ENCODE measurements at regions not wholly inside any gene's neighbourhood (a gene's known extent, or its start where the extent isn't known, plus 50 kb on each side); places are given as distances from the start of the nearest gene placed in this dataset.

- TF ChIP-seq, protein P1, sequence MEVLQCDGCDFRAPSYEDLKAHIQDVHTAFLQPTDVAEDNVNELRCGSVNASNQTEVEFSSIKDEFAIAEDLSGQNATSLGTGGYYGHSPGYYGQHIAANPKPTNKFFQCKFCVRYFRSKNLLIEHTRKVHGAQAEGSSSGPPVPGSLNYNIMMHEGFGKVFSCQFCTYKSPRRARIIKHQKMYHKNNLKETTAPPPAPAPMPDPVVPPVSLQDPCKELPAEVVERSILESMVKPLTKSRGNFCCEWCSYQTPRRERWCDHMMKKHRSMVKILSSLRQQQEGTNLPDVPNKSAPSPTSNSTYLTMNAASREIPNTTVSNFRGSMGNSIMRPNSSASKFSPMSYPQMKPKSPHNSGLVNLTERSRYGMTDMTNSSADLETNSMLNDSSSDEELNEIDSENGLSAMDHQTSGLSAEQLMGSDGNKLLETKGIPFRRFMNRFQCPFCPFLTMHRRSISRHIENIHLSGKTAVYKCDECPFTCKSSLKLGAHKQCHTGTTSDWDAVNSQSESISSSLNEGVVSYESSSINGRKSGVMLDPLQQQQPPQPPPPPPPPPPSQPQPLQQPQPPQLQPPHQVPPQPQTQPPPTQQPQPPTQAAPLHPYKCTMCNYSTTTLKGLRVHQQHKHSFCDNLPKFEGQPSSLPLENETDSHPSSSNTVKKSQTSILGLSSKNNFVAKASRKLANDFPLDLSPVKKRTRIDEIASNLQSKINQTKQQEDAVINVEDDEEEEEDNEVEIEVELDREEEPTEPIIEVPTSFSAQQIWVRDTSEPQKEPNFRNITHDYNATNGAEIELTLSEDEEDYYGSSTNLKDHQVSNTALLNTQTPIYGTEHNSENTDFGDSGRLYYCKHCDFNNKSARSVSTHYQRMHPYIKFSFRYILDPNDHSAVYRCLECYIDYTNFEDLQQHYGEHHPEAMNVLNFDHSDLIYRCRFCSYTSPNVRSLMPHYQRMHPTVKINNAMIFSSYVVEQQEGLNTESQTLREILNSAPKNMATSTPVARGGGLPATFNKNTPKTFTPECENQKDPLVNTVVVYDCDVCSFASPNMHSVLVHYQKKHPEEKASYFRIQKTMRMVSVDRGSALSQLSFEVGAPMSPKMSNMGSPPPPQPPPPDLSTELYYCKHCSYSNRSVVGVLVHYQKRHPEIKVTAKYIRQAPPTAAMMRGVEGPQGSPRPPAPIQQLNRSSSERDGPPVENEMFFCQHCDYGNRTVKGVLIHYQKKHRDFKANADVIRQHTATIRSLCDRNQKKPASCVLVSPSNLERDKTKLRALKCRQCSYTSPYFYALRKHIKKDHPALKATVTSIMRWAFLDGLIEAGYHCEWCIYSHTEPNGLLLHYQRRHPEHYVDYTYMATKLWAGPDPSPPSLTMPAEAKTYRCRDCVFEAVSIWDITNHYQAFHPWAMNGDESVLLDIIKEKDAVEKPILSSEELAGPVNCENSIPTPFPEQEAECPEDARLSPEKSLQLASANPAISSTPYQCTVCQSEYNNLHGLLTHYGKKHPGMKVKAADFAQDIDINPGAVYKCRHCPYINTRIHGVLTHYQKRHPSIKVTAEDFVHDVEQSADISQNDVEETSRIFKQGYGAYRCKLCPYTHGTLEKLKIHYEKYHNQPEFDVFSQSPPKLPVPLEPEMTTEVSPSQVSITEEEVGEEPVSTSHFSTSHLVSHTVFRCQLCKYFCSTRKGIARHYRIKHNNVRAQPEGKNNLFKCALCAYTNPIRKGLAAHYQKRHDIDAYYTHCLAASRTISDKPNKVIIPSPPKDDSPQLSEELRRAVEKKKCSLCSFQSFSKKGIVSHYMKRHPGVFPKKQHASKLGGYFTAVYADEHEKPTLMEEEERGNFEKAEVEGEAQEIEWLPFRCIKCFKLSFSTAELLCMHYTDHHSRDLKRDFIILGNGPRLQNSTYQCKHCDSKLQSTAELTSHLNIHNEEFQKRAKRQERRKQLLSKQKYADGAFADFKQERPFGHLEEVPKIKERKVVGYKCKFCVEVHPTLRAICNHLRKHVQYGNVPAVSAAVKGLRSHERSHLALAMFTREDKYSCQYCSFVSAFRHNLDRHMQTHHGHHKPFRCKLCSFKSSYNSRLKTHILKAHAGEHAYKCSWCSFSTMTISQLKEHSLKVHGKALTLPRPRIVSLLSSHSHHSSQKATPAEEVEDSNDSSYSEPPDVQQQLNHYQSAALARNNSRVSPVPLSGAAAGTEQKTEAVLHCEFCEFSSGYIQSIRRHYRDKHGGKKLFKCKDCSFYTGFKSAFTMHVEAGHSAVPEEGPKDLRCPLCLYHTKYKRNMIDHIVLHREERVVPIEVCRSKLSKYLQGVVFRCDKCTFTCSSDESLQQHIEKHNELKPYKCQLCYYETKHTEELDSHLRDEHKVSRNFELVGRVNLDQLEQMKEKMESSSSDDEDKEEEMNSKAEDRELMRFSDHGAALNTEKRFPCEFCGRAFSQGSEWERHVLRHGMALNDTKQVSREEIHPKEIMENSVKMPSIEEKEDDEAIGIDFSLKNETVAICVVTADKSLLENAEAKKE (CRISPR knock-in tag; IDR thresholded peaks at IDR 0.05), result no peak
- TF ChIP-seq JUNB (IDR thresholded peaks at IDR 0.05; ENCODE audit: unreplicated experiment) (no peak), POLR2AphosphoS5 (IDR thresholded peaks at IDR 0.05; ENCODE audit: low read depth) (no peak), STAT1 (IDR thresholded peaks at IDR 0.05; ENCODE audit: unreplicated experiment) (no peak), NANOG (IDR thresholded peaks at IDR 0.05; ENCODE audit: borderline replicate concordance) (no peak)
- TF ChIP-seq, protein P2, sequence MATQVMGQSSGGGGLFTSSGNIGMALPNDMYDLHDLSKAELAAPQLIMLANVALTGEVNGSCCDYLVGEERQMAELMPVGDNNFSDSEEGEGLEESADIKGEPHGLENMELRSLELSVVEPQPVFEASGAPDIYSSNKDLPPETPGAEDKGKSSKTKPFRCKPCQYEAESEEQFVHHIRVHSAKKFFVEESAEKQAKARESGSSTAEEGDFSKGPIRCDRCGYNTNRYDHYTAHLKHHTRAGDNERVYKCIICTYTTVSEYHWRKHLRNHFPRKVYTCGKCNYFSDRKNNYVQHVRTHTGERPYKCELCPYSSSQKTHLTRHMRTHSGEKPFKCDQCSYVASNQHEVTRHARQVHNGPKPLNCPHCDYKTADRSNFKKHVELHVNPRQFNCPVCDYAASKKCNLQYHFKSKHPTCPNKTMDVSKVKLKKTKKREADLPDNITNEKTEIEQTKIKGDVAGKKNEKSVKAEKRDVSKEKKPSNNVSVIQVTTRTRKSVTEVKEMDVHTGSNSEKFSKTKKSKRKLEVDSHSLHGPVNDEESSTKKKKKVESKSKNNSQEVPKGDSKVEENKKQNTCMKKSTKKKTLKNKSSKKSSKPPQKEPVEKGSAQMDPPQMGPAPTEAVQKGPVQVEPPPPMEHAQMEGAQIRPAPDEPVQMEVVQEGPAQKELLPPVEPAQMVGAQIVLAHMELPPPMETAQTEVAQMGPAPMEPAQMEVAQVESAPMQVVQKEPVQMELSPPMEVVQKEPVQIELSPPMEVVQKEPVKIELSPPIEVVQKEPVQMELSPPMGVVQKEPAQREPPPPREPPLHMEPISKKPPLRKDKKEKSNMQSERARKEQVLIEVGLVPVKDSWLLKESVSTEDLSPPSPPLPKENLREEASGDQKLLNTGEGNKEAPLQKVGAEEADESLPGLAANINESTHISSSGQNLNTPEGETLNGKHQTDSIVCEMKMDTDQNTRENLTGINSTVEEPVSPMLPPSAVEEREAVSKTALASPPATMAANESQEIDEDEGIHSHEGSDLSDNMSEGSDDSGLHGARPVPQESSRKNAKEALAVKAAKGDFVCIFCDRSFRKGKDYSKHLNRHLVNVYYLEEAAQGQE (IDR thresholded peaks at IDR 0.05; ENCODE audit: unreplicated experiment), result no peak
Observed at GRCh38 chr17:71157297-71157696, 963.5 kb upstream of the SOX9 start (continued).

- Histone ChIP-seq H3F3A (replicated peaks; ENCODE audit: low read depth) (no peaks in the 10 kb centered on the region), H3K9me2 (ENCODE audit: insufficient read depth) (no peaks in the 10 kb centered on the region), H2AFZ (no peak overlapping the region), H3K4me3 (no peak overlapping the region), H3K36me3 (ENCODE audit: insufficient read depth) (no peaks in the 10 kb centered on the region), H3K79me2 (replicated peaks; ENCODE audit: insufficient read depth) (no peaks in the 10 kb centered on the region), H3K27ac (ENCODE audit: low read depth) (no peak overlapping the region), H4K20me1 (replicated peaks; ENCODE audit: insufficient read depth) (no peaks in the 10 kb centered on the region), H3K4me2 (no peak overlapping the region), H3K4me1 (ENCODE audit: insufficient read depth) (no peaks in the 10 kb centered on the region), H3K27me3 (ENCODE audit: insufficient read depth) (no peaks in the 10 kb centered on the region)
- ATAC-seq, result no peak
- H3K9me3 Mint-ChIP-seq, result no peaks in the 10 kb centered on the region
- H3K27me3 Mint-ChIP-seq (ENCODE audit: insufficient read depth, low read depth, poor library complexity), result no peaks in the 10 kb centered on the region
- H3K27ac Mint-ChIP-seq, result no peak overlapping the region
- H3K36me3 Mint-ChIP-seq (ENCODE audit: low read depth), result no peaks in the 10 kb centered on the region
- H3K4me3 Mint-ChIP-seq, result no peak overlapping the region
- H3K4me1 Mint-ChIP-seq, result no peaks in the 10 kb centered on the region
- no peak for DNase-seq (ENCODE audit: low spot score)
- no peak for TF ChIP-seq EZH2 (IDR thresholded peaks at IDR 0.05; ENCODE audit: low read depth, unreplicated experiment)
- TF ChIP-seq NANOG (IDR thresholded peaks at IDR 0.05; ENCODE audit: borderline replicate concordance), result no peak
- TF ChIP-seq EZH2phosphoT487 (IDR thresholded peaks at IDR 0.05; ENCODE audit: unreplicated experiment), result no peak
- TF ChIP-seq, protein P3, sequence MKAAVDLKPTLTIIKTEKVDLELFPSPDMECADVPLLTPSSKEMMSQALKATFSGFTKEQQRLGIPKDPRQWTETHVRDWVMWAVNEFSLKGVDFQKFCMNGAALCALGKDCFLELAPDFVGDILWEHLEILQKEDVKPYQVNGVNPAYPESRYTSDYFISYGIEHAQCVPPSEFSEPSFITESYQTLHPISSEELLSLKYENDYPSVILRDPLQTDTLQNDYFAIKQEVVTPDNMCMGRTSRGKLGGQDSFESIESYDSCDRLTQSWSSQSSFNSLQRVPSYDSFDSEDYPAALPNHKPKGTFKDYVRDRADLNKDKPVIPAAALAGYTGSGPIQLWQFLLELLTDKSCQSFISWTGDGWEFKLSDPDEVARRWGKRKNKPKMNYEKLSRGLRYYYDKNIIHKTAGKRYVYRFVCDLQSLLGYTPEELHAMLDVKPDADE (IDR thresholded peaks at IDR 0.05), result no peak
Observed at GRCh38 chr17:71158437-71158836, 962.4 kb upstream of the SOX9 start.

All from GM23338 (cell line).